Fibroblast of pulmonary artery (primary cell): ENCODE measurements at regions not wholly inside any gene's neighbourhood (a gene's known extent, or its start where the extent isn't known, plus 50 kb on each side); places are given as distances from the start of the nearest gene placed in this dataset.
"Not testable (repeated sequence)": the region's sequence is repeated elsewhere in the genome, so short reads cannot be mapped to it uniquely, and the experiment has no call there.

Source experiments
- DNase-seq: peaks from one replicate; pipeline ENCODE4 v3.0.0-alpha.2; 2010; ENCODE audit warnings: low read depth
- H3K4me3 ChIP-seq: replicated peaks from 2 replicates; pipeline ENCODE4 v1.5.1; 2011; ENCODE audit warnings: low read depth, mild to moderate bottlenecking, control low read depth, low read length, moderate library complexity
- TF ChIP-seq, protein P1 (sequence below): IDR thresholded peaks from 2 replicates; pipeline ENCODE4 v1.5.1; 2011; ENCODE audit warnings: mild to moderate bottlenecking, control low read depth, low read length, inconsistent platforms; ENCODE audit errors: missing control alignments

- no peak overlapping the region for H3K4me3 ChIP-seq
- no peak for DNase-seq
- TF ChIP-seq, protein P1, sequence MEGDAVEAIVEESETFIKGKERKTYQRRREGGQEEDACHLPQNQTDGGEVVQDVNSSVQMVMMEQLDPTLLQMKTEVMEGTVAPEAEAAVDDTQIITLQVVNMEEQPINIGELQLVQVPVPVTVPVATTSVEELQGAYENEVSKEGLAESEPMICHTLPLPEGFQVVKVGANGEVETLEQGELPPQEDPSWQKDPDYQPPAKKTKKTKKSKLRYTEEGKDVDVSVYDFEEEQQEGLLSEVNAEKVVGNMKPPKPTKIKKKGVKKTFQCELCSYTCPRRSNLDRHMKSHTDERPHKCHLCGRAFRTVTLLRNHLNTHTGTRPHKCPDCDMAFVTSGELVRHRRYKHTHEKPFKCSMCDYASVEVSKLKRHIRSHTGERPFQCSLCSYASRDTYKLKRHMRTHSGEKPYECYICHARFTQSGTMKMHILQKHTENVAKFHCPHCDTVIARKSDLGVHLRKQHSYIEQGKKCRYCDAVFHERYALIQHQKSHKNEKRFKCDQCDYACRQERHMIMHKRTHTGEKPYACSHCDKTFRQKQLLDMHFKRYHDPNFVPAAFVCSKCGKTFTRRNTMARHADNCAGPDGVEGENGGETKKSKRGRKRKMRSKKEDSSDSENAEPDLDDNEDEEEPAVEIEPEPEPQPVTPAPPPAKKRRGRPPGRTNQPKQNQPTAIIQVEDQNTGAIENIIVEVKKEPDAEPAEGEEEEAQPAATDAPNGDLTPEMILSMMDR, result no peak
Measured at GRCh38 chr2:19630921-19631320, 270.9 kb downstream of the TTC32 start.

- H3K4me3 ChIP-seq, result no peak overlapping the region
- TF ChIP-seq, protein P1, result no peak
- DNase-seq, result no peak
Measured at GRCh38 chr2:19627359-19627758, 268.9 kb upstream of the OSR1 start.

- DNase-seq, result peak; percentile 90
- H3K4me3 ChIP-seq, result no peak overlapping the region
- TF ChIP-seq, protein P1, result no peak
Measured at GRCh38 chr2:19623488-19623887, 265.1 kb upstream of the OSR1 start.

DNA sequence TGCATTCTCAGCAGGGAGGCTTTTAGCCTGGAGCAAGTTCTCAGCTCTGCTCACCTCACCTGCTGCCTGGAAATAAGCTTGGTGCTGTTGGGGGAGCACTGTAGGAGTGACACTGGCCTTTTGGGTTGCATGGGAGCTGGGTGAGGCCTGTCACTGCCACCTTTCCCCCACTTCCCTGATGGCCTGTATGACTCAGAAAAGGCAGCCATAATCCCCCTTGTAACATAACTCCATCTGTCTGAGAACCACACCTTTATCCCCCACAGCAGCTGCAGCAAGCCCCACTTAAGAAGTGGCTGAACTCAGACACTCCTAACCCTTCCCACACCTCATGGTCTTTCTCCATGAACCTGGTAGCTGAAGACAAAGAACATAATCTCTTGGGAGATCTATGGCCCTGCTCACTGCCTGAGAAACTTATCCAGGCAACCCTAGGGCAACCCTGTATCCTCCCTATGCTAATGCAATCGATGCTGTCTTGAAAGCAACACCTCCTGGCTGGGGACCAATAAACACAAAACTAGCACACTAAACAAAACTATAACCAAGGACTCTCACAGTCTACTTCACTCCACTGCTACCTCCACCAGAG, 258.9 kb upstream of the OSR1 start:
- no peak for DNase-seq
- TF ChIP-seq, protein P1, result no peak
- H3K4me3 ChIP-seq, result no peak overlapping the region

GRCh38 chr2:19615402-19615801, 257.0 kb upstream of the OSR1 start:
- H3K4me3 ChIP-seq, DNase-seq: not testable (repeated sequence)

- TF ChIP-seq, protein P1, result no peak
- H3K4me3 ChIP-seq, result no peak overlapping the region
- DNase-seq, result no peak
Measured at GRCh38 chr2:19614066-19614465, 255.6 kb upstream of the OSR1 start.

- peak; percentile 96 for DNase-seq
- no peak overlapping the region for H3K4me3 ChIP-seq
- TF ChIP-seq, protein P1, result no peak
Measured at GRCh38 chr2:19611491-19612332, 253.3 kb upstream of the OSR1 start.
